ENCODE measurements at regions not wholly inside any gene's neighbourhood (a gene's known extent, or its start where the extent isn't known, plus 50 kb on each side); places are given as distances from the start of the nearest gene placed in this dataset.

GRCh38 chr18:70464343-70465114, 175.7 kb downstream of the SOCS6 start:
- ChIA-PET CTCF (no interaction called here), POLR2A (ENCODE audit: low non-redundant PET) (no interaction called here)
- H3K27ac ChIP-seq: no peak overlapping the region
- TF ChIP-seq CTCF (conservative IDR thresholded peaks at IDR 0.05; ENCODE audit: low read depth): 0 out of 2 replicates have a peak, but pooled peaks have one; percentile 18
- DNase-seq (ENCODE audit: low spot score): peak; percentile 59

- no peak for DNase-seq (ENCODE audit: low spot score)
- POLR2A ChIA-PET (ENCODE audit: low non-redundant PET): no interaction called here
- H3K27ac ChIP-seq: no peak overlapping the region
- no peak for TF ChIP-seq CTCF (conservative IDR thresholded peaks at IDR 0.05; ENCODE audit: low read depth)
- CTCF ChIA-PET: no interaction called here
Observed at GRCh38 chr18:70463085-70463484, 174.2 kb downstream of the SOCS6 start.

GRCh38 chr18:70462078-70462439, 173.2 kb downstream of the SOCS6 start:
- ChIA-PET CTCF (no interaction called here), POLR2A (ENCODE audit: low non-redundant PET) (no interaction called here)
- no peak overlapping the region for H3K27ac ChIP-seq
- no peak for DNase-seq (ENCODE audit: low spot score)
- TF ChIP-seq CTCF (conservative IDR thresholded peaks at IDR 0.05; ENCODE audit: low read depth): no peak

- H3K27ac ChIP-seq: no peak overlapping the region
- POLR2A ChIA-PET (ENCODE audit: low non-redundant PET): no interaction called here
- TF ChIP-seq CTCF (conservative IDR thresholded peaks at IDR 0.05; ENCODE audit: low read depth): no peak
- CTCF ChIA-PET: no interaction called here
- no peak for DNase-seq (ENCODE audit: low spot score)
Observed at GRCh38 chr18:70461323-70462077, 172.7 kb downstream of the SOCS6 start.

- ChIA-PET CTCF (no interaction called here), POLR2A (ENCODE audit: low non-redundant PET) (no interaction called here)
- no peak for TF ChIP-seq CTCF (conservative IDR thresholded peaks at IDR 0.05; ENCODE audit: low read depth)
- H3K27ac ChIP-seq: no peak overlapping the region
- DNase-seq (ENCODE audit: low spot score): no peak
Observed at GRCh38 chr18:70459731-70460130, 170.9 kb downstream of the SOCS6 start.

GRCh38 chr18:70459251-70459650, 170.4 kb downstream of the SOCS6 start:
- no peak overlapping the region for H3K27ac ChIP-seq
- no peak for DNase-seq (ENCODE audit: low spot score)
- ChIA-PET POLR2A (ENCODE audit: low non-redundant PET) (no interaction called here), CTCF (interaction anchor here (1.3 kb wide), 1 partner anchor 25 kb away, joined by 3 read pairs; no protein-coding TSS in a partner anchor)
- no peak for TF ChIP-seq CTCF (conservative IDR thresholded peaks at IDR 0.05; ENCODE audit: low read depth)
